OCI-LY1 (cell line): ENCODE measurements at regions not wholly inside any gene's neighbourhood (a gene's known extent, or its start where the extent isn't known, plus 50 kb on each side); places are given as distances from the start of the nearest gene placed in this dataset.

ENCODE experiments used
- EZH2 ChIP-seq: fragments of 200-600 bp; sonication (generic), shearing (Covaris generic); IDR thresholded peaks from 2 replicates; pipeline ENCODE4 v1.8.0; 2017; ENCODE audit warnings: borderline replicate concordance, mixed run types, mild to moderate bottlenecking, antibody characterized with exemption, low read length, moderate library complexity, mixed read lengths
- TF ChIP-seq, protein P1 (sequence below): fragments of 200-600 bp; sonication (generic), shearing (Covaris generic); IDR thresholded peaks from 2 replicates; pipeline ENCODE4 v1.5.1; 2017; ENCODE audit warnings: mild to moderate bottlenecking, antibody characterized with exemption, low read length, moderate library complexity, mixed read lengths

GRCh38 chr20:11000416-11000815, 326.6 kb upstream of the JAG1 start:
- TF ChIP-seq, protein P1, sequence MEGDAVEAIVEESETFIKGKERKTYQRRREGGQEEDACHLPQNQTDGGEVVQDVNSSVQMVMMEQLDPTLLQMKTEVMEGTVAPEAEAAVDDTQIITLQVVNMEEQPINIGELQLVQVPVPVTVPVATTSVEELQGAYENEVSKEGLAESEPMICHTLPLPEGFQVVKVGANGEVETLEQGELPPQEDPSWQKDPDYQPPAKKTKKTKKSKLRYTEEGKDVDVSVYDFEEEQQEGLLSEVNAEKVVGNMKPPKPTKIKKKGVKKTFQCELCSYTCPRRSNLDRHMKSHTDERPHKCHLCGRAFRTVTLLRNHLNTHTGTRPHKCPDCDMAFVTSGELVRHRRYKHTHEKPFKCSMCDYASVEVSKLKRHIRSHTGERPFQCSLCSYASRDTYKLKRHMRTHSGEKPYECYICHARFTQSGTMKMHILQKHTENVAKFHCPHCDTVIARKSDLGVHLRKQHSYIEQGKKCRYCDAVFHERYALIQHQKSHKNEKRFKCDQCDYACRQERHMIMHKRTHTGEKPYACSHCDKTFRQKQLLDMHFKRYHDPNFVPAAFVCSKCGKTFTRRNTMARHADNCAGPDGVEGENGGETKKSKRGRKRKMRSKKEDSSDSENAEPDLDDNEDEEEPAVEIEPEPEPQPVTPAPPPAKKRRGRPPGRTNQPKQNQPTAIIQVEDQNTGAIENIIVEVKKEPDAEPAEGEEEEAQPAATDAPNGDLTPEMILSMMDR = no peak
- no peak for TF ChIP-seq EZH2
